ENCODE measurements at regions not wholly inside any gene's neighbourhood (a gene's known extent, or its start where the extent isn't known, plus 50 kb on each side); places are given as distances from the start of the nearest gene placed in this dataset.
"Not testable (repeated sequence)": the region's sequence is repeated elsewhere in the genome, so short reads cannot be mapped to it uniquely, and the experiment has no call there.

GRCh38 chr2:89273443-89273842, 582.0 kb downstream of the RPIA start:
- H3K27ac Mint-ChIP-seq (ENCODE audit: unreplicated experiment); intact Hi-C loops (cut with micrococcal nuclease; ENCODE audit: unreplicated experiment); H3K36me3 Mint-ChIP-seq (ENCODE audit: insufficient read depth, unreplicated experiment); H3K4me3 ChIP-seq (ENCODE audit: low read depth, low read length); POLR2A ChIA-PET; CTCF ChIA-PET; H3K9me3 Mint-ChIP-seq (ENCODE audit: unreplicated experiment); H3K4me1 Mint-ChIP-seq (ENCODE audit: low read depth, unreplicated experiment); H3K4me3 Mint-ChIP-seq (ENCODE audit: unreplicated experiment); BruUV-seq (replicated peaks); H3K27me3 ChIP-seq (replicated peaks; ENCODE audit: control insufficient read depth, insufficient read depth, low read length); DNase-seq; H3K27me3 Mint-ChIP-seq (ENCODE audit: insufficient read depth, unreplicated experiment); H3K9me3 ChIP-seq; H3K4me1 ChIP-seq; H3K36me3 ChIP-seq (ENCODE audit: control insufficient read depth, insufficient read depth, low read length): not testable (repeated sequence)

- H3K36me3 ChIP-seq (ENCODE audit: control insufficient read depth, insufficient read depth, low read length); intact Hi-C loops (cut with micrococcal nuclease; ENCODE audit: unreplicated experiment); H3K9me3 Mint-ChIP-seq (ENCODE audit: unreplicated experiment); H3K4me3 Mint-ChIP-seq (ENCODE audit: unreplicated experiment); H3K27me3 ChIP-seq (replicated peaks; ENCODE audit: control insufficient read depth, insufficient read depth, low read length); DNase-seq; H3K4me3 ChIP-seq (ENCODE audit: low read depth, low read length); H3K4me1 Mint-ChIP-seq (ENCODE audit: low read depth, unreplicated experiment); POLR2A ChIA-PET; BruUV-seq (replicated peaks); CTCF ChIA-PET; H3K27me3 Mint-ChIP-seq (ENCODE audit: insufficient read depth, unreplicated experiment); H3K4me1 ChIP-seq; H3K9me3 ChIP-seq; H3K36me3 Mint-ChIP-seq (ENCODE audit: insufficient read depth, unreplicated experiment); H3K27ac Mint-ChIP-seq (ENCODE audit: unreplicated experiment): not testable (repeated sequence)
These were observed 589.1 kb downstream of the RPIA start for GRCh38 chr2:89280536-89280935.

GRCh38 chr2:89286448-89287080, 595.1 kb downstream of the RPIA start:
- H3K36me3 Mint-ChIP-seq (ENCODE audit: insufficient read depth, unreplicated experiment); H3K4me3 Mint-ChIP-seq (ENCODE audit: unreplicated experiment); intact Hi-C loops (cut with micrococcal nuclease; ENCODE audit: unreplicated experiment); H3K27me3 Mint-ChIP-seq (ENCODE audit: insufficient read depth, unreplicated experiment); POLR2A ChIA-PET; H3K27me3 ChIP-seq (replicated peaks; ENCODE audit: control insufficient read depth, insufficient read depth, low read length); H3K9me3 ChIP-seq; H3K27ac Mint-ChIP-seq (ENCODE audit: unreplicated experiment); H3K9me3 Mint-ChIP-seq (ENCODE audit: unreplicated experiment); H3K4me3 ChIP-seq (ENCODE audit: low read depth, low read length); DNase-seq; CTCF ChIA-PET; BruUV-seq (replicated peaks); H3K36me3 ChIP-seq (ENCODE audit: control insufficient read depth, insufficient read depth, low read length); H3K4me1 Mint-ChIP-seq (ENCODE audit: low read depth, unreplicated experiment); H3K4me1 ChIP-seq: not testable (repeated sequence)

DNA sequence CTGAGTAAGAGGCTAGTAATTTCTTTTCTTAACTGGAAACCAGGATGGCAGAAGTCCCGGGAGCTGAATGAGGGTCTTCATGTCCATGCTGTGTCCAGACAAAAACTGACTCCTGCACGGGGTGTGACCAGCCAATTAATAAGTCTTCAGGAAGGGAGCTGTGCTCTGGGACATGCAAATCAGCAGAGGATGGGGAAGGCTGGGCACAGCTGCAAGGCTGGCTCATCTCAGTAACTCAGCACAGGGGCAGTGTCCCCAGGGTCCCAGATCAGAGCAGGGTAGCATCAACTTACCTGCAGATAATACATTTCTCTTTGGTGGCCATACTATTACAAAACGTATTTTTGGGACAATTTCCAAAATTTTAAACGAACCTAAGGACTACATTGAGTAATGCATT, 595.6 kb downstream of the RPIA start:
- H3K27ac Mint-ChIP-seq (ENCODE audit: unreplicated experiment); POLR2A ChIA-PET; H3K4me3 Mint-ChIP-seq (ENCODE audit: unreplicated experiment); H3K4me1 ChIP-seq; H3K27me3 Mint-ChIP-seq (ENCODE audit: insufficient read depth, unreplicated experiment); H3K4me1 Mint-ChIP-seq (ENCODE audit: low read depth, unreplicated experiment); CTCF ChIA-PET; DNase-seq; BruUV-seq (replicated peaks); intact Hi-C loops (cut with micrococcal nuclease; ENCODE audit: unreplicated experiment); H3K27me3 ChIP-seq (replicated peaks; ENCODE audit: control insufficient read depth, insufficient read depth, low read length); H3K9me3 ChIP-seq; H3K36me3 Mint-ChIP-seq (ENCODE audit: insufficient read depth, unreplicated experiment); H3K9me3 Mint-ChIP-seq (ENCODE audit: unreplicated experiment); H3K4me3 ChIP-seq (ENCODE audit: low read depth, low read length); H3K36me3 ChIP-seq (ENCODE audit: control insufficient read depth, insufficient read depth, low read length): not testable (repeated sequence)

GRCh38 chr2:89291717-89292298, 600.3 kb downstream of the RPIA start:
- H3K4me3 ChIP-seq (ENCODE audit: low read depth, low read length); H3K27ac Mint-ChIP-seq (ENCODE audit: unreplicated experiment); CTCF ChIA-PET; BruUV-seq (replicated peaks); H3K4me1 ChIP-seq; intact Hi-C loops (cut with micrococcal nuclease; ENCODE audit: unreplicated experiment); H3K4me1 Mint-ChIP-seq (ENCODE audit: low read depth, unreplicated experiment); H3K27me3 ChIP-seq (replicated peaks; ENCODE audit: control insufficient read depth, insufficient read depth, low read length); DNase-seq; POLR2A ChIA-PET; H3K9me3 ChIP-seq; H3K4me3 Mint-ChIP-seq (ENCODE audit: unreplicated experiment); H3K36me3 ChIP-seq (ENCODE audit: control insufficient read depth, insufficient read depth, low read length); H3K9me3 Mint-ChIP-seq (ENCODE audit: unreplicated experiment); H3K36me3 Mint-ChIP-seq (ENCODE audit: insufficient read depth, unreplicated experiment); H3K27me3 Mint-ChIP-seq (ENCODE audit: insufficient read depth, unreplicated experiment): not testable (repeated sequence)

GRCh38 chr2:89293399-89293798, 601.9 kb downstream of the RPIA start:
- H3K4me1 Mint-ChIP-seq (ENCODE audit: low read depth, unreplicated experiment); DNase-seq; H3K4me1 ChIP-seq; H3K4me3 Mint-ChIP-seq (ENCODE audit: unreplicated experiment); H3K9me3 ChIP-seq; H3K27ac Mint-ChIP-seq (ENCODE audit: unreplicated experiment); H3K9me3 Mint-ChIP-seq (ENCODE audit: unreplicated experiment); POLR2A ChIA-PET; H3K36me3 Mint-ChIP-seq (ENCODE audit: insufficient read depth, unreplicated experiment); H3K27me3 ChIP-seq (replicated peaks; ENCODE audit: control insufficient read depth, insufficient read depth, low read length); H3K4me3 ChIP-seq (ENCODE audit: low read depth, low read length); CTCF ChIA-PET; intact Hi-C loops (cut with micrococcal nuclease; ENCODE audit: unreplicated experiment); H3K36me3 ChIP-seq (ENCODE audit: control insufficient read depth, insufficient read depth, low read length); H3K27me3 Mint-ChIP-seq (ENCODE audit: insufficient read depth, unreplicated experiment); BruUV-seq (replicated peaks): not testable (repeated sequence)

DNA sequence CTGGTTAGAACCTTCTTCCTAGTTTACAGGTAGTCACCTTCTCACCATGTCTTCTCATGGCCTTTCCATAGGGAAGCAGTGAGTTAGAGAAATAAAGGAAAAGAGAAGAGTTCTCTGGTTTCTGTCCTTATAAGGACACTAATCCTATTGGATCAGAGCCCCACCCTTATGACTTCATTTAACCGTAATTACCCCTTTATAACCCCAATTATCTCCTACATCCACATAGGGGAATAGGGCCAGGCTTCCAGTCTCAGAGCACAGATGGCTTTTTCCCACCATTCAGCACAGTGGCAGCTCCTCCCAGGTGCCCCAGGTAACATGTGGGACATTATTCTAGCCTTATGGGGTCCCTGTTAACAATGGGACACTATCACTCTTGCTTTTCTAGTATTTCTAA, 602.9 kb downstream of the RPIA start:
- H3K9me3 Mint-ChIP-seq (ENCODE audit: unreplicated experiment); H3K9me3 ChIP-seq; H3K36me3 ChIP-seq (ENCODE audit: control insufficient read depth, insufficient read depth, low read length); CTCF ChIA-PET; BruUV-seq (replicated peaks); H3K27ac Mint-ChIP-seq (ENCODE audit: unreplicated experiment); H3K27me3 Mint-ChIP-seq (ENCODE audit: insufficient read depth, unreplicated experiment); intact Hi-C loops (cut with micrococcal nuclease; ENCODE audit: unreplicated experiment); H3K4me1 ChIP-seq; H3K4me3 Mint-ChIP-seq (ENCODE audit: unreplicated experiment); H3K27me3 ChIP-seq (replicated peaks; ENCODE audit: control insufficient read depth, insufficient read depth, low read length); DNase-seq; H3K36me3 Mint-ChIP-seq (ENCODE audit: insufficient read depth, unreplicated experiment); POLR2A ChIA-PET; H3K4me3 ChIP-seq (ENCODE audit: low read depth, low read length); H3K4me1 Mint-ChIP-seq (ENCODE audit: low read depth, unreplicated experiment): not testable (repeated sequence)
